ENCODE measurements at regions not wholly inside any gene's neighbourhood (a gene's known extent, or its start where the extent isn't known, plus 50 kb on each side); places are given as distances from the start of the nearest gene placed in this dataset.
"Not testable (repeated sequence)": the region's sequence is repeated elsewhere in the genome, so short reads cannot be mapped to it uniquely, and the experiment has no call there.

- H2AK5ac ChIP-seq (ENCODE audit: low read length, severe bottlenecking) = no peak overlapping the region
- no peaks in the 10 kb centered on the region for H3K79me1 ChIP-seq (replicated peaks; ENCODE audit: low read length, poor library complexity, severe bottlenecking)
- no peak overlapping the region for H2AFZ ChIP-seq (ENCODE audit: low read depth, low read length)
- no peak overlapping the region for H3K4me3 ChIP-seq (ENCODE audit: insufficient read depth in 1 of 2, low read depth in 1 of 2, low read length in 2 of 2)
- no peak overlapping the region for H4K91ac ChIP-seq (ENCODE audit: low read length)
- H4K8ac ChIP-seq (ENCODE audit: low read length) = no peak overlapping the region
- no peak overlapping the region for H3K18ac ChIP-seq (ENCODE audit: low read depth in 1 of 2, low read length in 2 of 2)
- H3K4me1 ChIP-seq (ENCODE audit: control insufficient read depth, insufficient read depth, low read depth, low read length) = no peaks in the 10 kb centered on the region
- peaks cover 0 to 51% of the 10 kb centered on the region in 2 experiments for H3K27me3 ChIP-seq (ENCODE audit: control insufficient read depth in 1 of 2, insufficient read depth in 1 of 2, low read length in 2 of 2)
- DNase-seq = no peak
- no peak overlapping the region for H3K4me2 ChIP-seq (ENCODE audit: low read length, poor library complexity, severe bottlenecking)
- no peaks in the 10 kb centered on the region for H3K36me3 ChIP-seq (ENCODE audit: control insufficient read depth in 1 of 2, insufficient read depth in 2 of 2, low read depth in 1 of 2, low read length in 2 of 2)
- H3K27ac ChIP-seq (ENCODE audit: low read length, poor library complexity, severe bottlenecking) = no peak overlapping the region
- WGBS = 83% methylated on average over 2 of the region's 8 CpGs
- H3K9ac ChIP-seq (ENCODE audit: low read length) = no peak overlapping the region
- H2BK120ac ChIP-seq (ENCODE audit: low read depth, low read length) = no peak overlapping the region
- H3K23ac ChIP-seq (ENCODE audit: low read length in 2 of 2) = no peak overlapping the region
- H3K4ac ChIP-seq (ENCODE audit: low read depth in 1 of 2, low read length in 2 of 2) = no peak overlapping the region
- peaks cover 12% of the 10 kb centered on the region for H3K9me3 ChIP-seq (ENCODE audit: control insufficient read depth, low read length)
- no peak overlapping the region for H2BK12ac ChIP-seq (ENCODE audit: low read length in 2 of 2)
- H2BK5ac ChIP-seq (ENCODE audit: low read depth, low read length, poor library complexity, severe bottlenecking) = no peak overlapping the region
- no peak overlapping the region for H2BK15ac ChIP-seq (ENCODE audit: low read depth, poor library complexity, severe bottlenecking)
- no peak overlapping the region for H3K14ac ChIP-seq (ENCODE audit: low read length in 2 of 2)
These were observed 91.2 kb upstream of the XAGE2 start for GRCh38 chrX:52277666-52278065.

GRCh38 chrX:52280812-52281211, 88.0 kb upstream of the XAGE2 start:
- peaks cover 0 to 58% of the 10 kb centered on the region in 2 experiments for H3K27me3 ChIP-seq (ENCODE audit: control insufficient read depth in 1 of 2, insufficient read depth in 1 of 2, low read length in 2 of 2)
- H3K27ac ChIP-seq (ENCODE audit: low read length, poor library complexity, severe bottlenecking) = no peak overlapping the region
- no peaks in the 10 kb centered on the region for H3K79me1 ChIP-seq (replicated peaks; ENCODE audit: low read length, poor library complexity, severe bottlenecking)
- H3K14ac ChIP-seq (ENCODE audit: low read length in 2 of 2) = no peak overlapping the region
- DNase-seq = no peak
- H3K4me3 ChIP-seq (ENCODE audit: insufficient read depth in 1 of 2, low read depth in 1 of 2, low read length in 2 of 2) = no peak overlapping the region
- no peak overlapping the region for H3K4me2 ChIP-seq (ENCODE audit: low read length, poor library complexity, severe bottlenecking)
- H3K23ac ChIP-seq (ENCODE audit: low read length in 2 of 2) = no peak overlapping the region
- no peak overlapping the region for H3K4ac ChIP-seq (ENCODE audit: low read depth in 1 of 2, low read length in 2 of 2)
- H4K91ac ChIP-seq (ENCODE audit: low read length) = no peak overlapping the region
- no peak overlapping the region for H2AK5ac ChIP-seq (ENCODE audit: low read length, severe bottlenecking)
- H3K36me3 ChIP-seq (ENCODE audit: control insufficient read depth in 1 of 2, insufficient read depth in 2 of 2, low read depth in 1 of 2, low read length in 2 of 2) = no peaks in the 10 kb centered on the region
- peaks cover 12% of the 10 kb centered on the region for H3K9me3 ChIP-seq (ENCODE audit: control insufficient read depth, low read length)
- no peaks in the 10 kb centered on the region for H3K4me1 ChIP-seq (ENCODE audit: control insufficient read depth, insufficient read depth, low read depth, low read length)
- no peak overlapping the region for H3K9ac ChIP-seq (ENCODE audit: low read length)
- H4K8ac ChIP-seq (ENCODE audit: low read length) = no peak overlapping the region
- 91% methylated on average over 2 of the region's 2 CpGs for WGBS
- no peak overlapping the region for H2BK15ac ChIP-seq (ENCODE audit: low read depth, poor library complexity, severe bottlenecking)
- no peak overlapping the region for H2BK5ac ChIP-seq (ENCODE audit: low read depth, low read length, poor library complexity, severe bottlenecking)
- no peak overlapping the region for H2AFZ ChIP-seq (ENCODE audit: low read depth, low read length)
- H2BK120ac ChIP-seq (ENCODE audit: low read depth, low read length) = no peak overlapping the region
- no peak overlapping the region for H2BK12ac ChIP-seq (ENCODE audit: low read length in 2 of 2)
- no peak overlapping the region for H3K18ac ChIP-seq (ENCODE audit: low read depth in 1 of 2, low read length in 2 of 2)

GRCh38 chrX:52284865-52285264, 84.0 kb upstream of the XAGE2 start:
- H2BK5ac ChIP-seq (ENCODE audit: low read depth, low read length, poor library complexity, severe bottlenecking) = no peak overlapping the region
- peaks cover 28% of the 10 kb centered on the region for H3K9me3 ChIP-seq (ENCODE audit: control insufficient read depth, low read length)
- no peak overlapping the region for H3K4ac ChIP-seq (ENCODE audit: low read depth in 1 of 2, low read length in 2 of 2)
- H2BK15ac ChIP-seq (ENCODE audit: low read depth, poor library complexity, severe bottlenecking) = no peak overlapping the region
- H3K4me1 ChIP-seq (ENCODE audit: control insufficient read depth, insufficient read depth, low read depth, low read length) = no peaks in the 10 kb centered on the region
- H2AK5ac ChIP-seq (ENCODE audit: low read length, severe bottlenecking) = no peak overlapping the region
- H4K8ac ChIP-seq (ENCODE audit: low read length) = no peak overlapping the region
- no peak overlapping the region for H4K91ac ChIP-seq (ENCODE audit: low read length)
- no peak overlapping the region for H3K4me2 ChIP-seq (ENCODE audit: low read length, poor library complexity, severe bottlenecking)
- no peak overlapping the region for H3K4me3 ChIP-seq (ENCODE audit: insufficient read depth in 1 of 2, low read depth in 1 of 2, low read length in 2 of 2)
- H2BK12ac ChIP-seq (ENCODE audit: low read length in 2 of 2) = no peak overlapping the region
- H3K79me1 ChIP-seq (replicated peaks; ENCODE audit: low read length, poor library complexity, severe bottlenecking) = no peaks in the 10 kb centered on the region
- H3K27ac ChIP-seq (ENCODE audit: low read length, poor library complexity, severe bottlenecking) = no peak overlapping the region
- no peak overlapping the region for H3K18ac ChIP-seq (ENCODE audit: low read depth in 1 of 2, low read length in 2 of 2)
- H2AFZ ChIP-seq (ENCODE audit: low read depth, low read length) = no peak overlapping the region
- no peak overlapping the region for H3K9ac ChIP-seq (ENCODE audit: low read length)
- H3K14ac ChIP-seq (ENCODE audit: low read length in 2 of 2) = no peak overlapping the region
- no peak overlapping the region for H3K23ac ChIP-seq (ENCODE audit: low read length in 2 of 2)
- H2BK120ac ChIP-seq (ENCODE audit: low read depth, low read length) = no peak overlapping the region
- DNase-seq = no peak
- no peaks in the 10 kb centered on the region for H3K36me3 ChIP-seq (ENCODE audit: control insufficient read depth in 1 of 2, insufficient read depth in 2 of 2, low read depth in 1 of 2, low read length in 2 of 2)
- peaks cover 0 to 39% of the 10 kb centered on the region in 2 experiments for H3K27me3 ChIP-seq (ENCODE audit: control insufficient read depth in 1 of 2, insufficient read depth in 1 of 2, low read length in 2 of 2)
- 90% methylated on average over 10 of the region's 14 CpGs for WGBS

- not testable (repeated sequence) for H3K79me1 ChIP-seq (replicated peaks; ENCODE audit: low read length, poor library complexity, severe bottlenecking); H3K27ac ChIP-seq (ENCODE audit: low read length, poor library complexity, severe bottlenecking); H3K9ac ChIP-seq (ENCODE audit: low read length); H2BK120ac ChIP-seq (ENCODE audit: low read depth, low read length); H3K4ac ChIP-seq (ENCODE audit: low read depth in 1 of 2, low read length in 2 of 2); H2BK12ac ChIP-seq (ENCODE audit: low read length in 2 of 2); H3K4me1 ChIP-seq (ENCODE audit: control insufficient read depth, insufficient read depth, low read depth, low read length); H2AFZ ChIP-seq (ENCODE audit: low read depth, low read length); H4K8ac ChIP-seq (ENCODE audit: low read length); H2AK5ac ChIP-seq (ENCODE audit: low read length, severe bottlenecking); H3K18ac ChIP-seq (ENCODE audit: low read depth in 1 of 2, low read length in 2 of 2); H3K4me2 ChIP-seq (ENCODE audit: low read length, poor library complexity, severe bottlenecking); H3K9me3 ChIP-seq (ENCODE audit: control insufficient read depth, low read length); H3K36me3 ChIP-seq (ENCODE audit: control insufficient read depth in 1 of 2, insufficient read depth in 2 of 2, low read depth in 1 of 2, low read length in 2 of 2); H2BK5ac ChIP-seq (ENCODE audit: low read depth, low read length, poor library complexity, severe bottlenecking); H2BK15ac ChIP-seq (ENCODE audit: low read depth, poor library complexity, severe bottlenecking); H3K14ac ChIP-seq (ENCODE audit: low read length in 2 of 2); DNase-seq; H3K23ac ChIP-seq (ENCODE audit: low read length in 2 of 2); H3K4me3 ChIP-seq (ENCODE audit: insufficient read depth in 1 of 2, low read depth in 1 of 2, low read length in 2 of 2); H4K91ac ChIP-seq (ENCODE audit: low read length)
- H3K27me3 ChIP-seq (ENCODE audit: control insufficient read depth in 1 of 2, insufficient read depth in 1 of 2, low read length in 2 of 2) = peaks cover 0 to 24% of the 10 kb centered on the region in 2 experiments
- 32% methylated on average over 4 of the region's 6 CpGs for WGBS
These were observed 69.9 kb upstream of the XAGE2 start for GRCh38 chrX:52298968-52299367.

Measured in mesenchymal stem cell (in vitro differentiated cells and primary cell).